G401 (cell line): ENCODE measurements at regions not wholly inside any gene's neighbourhood (a gene's known extent, or its start where the extent isn't known, plus 50 kb on each side); places are given as distances from the start of the nearest gene placed in this dataset.
"Not testable (repeated sequence)": the region's sequence is repeated elsewhere in the genome, so short reads cannot be mapped to it uniquely, and the experiment has no call there.

Source experiments
- DNase-seq: peaks from one replicate; pipeline ENCODE4 v3.0.0-alpha.2; 2015; ENCODE audit warnings: low spot score
- in situ Hi-C: cut with HindIII; loops from 2 replicates; pipeline ENCODE4 v1.10.0; 2016; ENCODE audit warnings: low sequenced_read_pairs, mixed read lengths

DNA sequence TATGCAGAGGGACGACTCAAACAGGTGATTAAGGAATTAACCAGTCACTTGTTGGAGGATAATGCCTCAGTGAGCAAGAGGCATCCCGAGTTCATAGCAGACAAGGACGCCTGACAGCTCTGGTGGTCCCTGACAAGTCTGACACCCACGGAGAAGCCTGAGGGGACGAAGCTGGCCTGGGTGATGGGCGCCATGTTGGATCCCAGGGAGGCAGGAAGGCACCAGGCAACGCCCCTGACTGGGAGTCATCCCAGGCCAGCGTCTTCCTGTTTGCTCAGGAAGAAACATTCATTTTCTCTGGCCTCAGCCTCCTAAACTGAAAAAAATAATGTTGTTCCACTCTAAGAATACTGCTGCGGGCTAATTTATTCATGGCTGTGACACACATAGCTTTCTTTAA lies 92.1 kb upstream of the ATP8B1 start:
- in situ Hi-C loops = no loop called here
- DNase-seq = no peak

DNA sequence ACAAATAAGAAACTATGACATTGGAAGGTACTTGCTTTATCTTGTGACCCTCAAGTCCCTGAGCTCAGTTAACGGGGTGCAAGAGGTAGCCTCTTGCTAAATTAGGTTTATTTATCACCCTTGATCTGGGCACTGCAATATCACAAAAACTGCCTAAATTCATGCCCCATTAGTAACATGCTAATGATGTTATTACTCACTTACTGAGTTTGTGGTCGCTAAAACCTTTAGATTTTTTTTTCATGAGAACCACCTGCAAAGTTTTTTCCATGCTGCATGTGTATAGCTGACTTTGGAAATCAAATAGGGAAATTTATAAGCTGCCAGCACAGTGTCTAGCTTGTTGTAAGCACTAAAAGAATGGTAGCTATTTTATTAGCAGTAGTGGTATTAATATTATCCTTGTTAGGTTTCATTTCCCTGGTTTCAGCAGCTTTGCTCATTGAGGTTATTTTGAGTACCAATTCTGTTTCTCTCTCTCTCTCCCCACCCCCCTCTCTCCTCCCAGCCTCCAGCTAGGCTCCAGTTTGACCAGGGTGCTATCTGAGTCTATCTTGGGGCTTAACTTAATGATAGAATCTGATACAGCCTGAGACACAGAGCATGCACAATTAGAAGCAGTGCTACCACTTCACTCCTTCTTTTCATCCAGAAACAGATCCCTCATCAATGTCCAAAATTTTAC lies 88.7 kb upstream of the ATP8B1 start:
- no peak for DNase-seq
- in situ Hi-C loops = no loop called here

DNA sequence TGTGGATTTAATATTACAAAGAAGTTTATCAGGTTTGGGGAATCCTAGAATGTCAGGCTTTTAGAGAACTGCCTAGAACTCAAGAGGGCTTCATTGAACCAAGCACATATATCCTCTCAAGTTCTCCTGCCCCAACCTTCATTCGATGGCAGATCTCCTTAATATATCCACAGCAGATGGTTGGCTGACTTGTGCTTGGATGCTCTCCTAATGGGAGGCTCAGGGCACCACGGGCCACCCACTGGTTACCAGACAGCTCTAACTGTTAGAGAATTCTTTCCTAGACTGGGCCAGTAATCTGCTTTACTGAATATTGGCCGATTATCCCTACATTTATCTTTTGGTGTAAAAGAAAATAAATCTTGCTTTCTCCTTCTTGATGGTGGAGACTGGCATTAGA lies 87.2 kb upstream of the ATP8B1 start:
- in situ Hi-C loops = no loop called here
- peak; percentile 86 for DNase-seq

DNA sequence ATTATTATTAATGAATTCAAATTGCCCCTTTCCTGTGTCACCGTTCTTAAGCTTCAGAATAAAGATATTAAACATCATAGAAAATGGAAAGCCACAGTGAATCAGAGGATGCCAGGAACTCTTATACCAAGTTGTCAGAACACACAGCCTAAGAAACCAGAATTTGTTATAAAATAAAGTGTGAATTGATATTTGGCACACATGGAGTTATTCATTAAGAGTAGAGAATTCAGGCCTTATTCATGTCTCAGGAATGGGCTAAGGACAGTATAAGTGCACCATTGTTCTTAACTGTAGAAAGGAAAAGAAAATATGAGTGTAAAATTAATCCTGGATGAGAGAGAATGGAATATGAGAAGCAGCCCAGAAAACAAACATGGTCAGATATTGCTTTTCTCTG lies 86.7 kb upstream of the ATP8B1 start:
- DNase-seq = no peak
- in situ Hi-C loops = no loop called here

DNA sequence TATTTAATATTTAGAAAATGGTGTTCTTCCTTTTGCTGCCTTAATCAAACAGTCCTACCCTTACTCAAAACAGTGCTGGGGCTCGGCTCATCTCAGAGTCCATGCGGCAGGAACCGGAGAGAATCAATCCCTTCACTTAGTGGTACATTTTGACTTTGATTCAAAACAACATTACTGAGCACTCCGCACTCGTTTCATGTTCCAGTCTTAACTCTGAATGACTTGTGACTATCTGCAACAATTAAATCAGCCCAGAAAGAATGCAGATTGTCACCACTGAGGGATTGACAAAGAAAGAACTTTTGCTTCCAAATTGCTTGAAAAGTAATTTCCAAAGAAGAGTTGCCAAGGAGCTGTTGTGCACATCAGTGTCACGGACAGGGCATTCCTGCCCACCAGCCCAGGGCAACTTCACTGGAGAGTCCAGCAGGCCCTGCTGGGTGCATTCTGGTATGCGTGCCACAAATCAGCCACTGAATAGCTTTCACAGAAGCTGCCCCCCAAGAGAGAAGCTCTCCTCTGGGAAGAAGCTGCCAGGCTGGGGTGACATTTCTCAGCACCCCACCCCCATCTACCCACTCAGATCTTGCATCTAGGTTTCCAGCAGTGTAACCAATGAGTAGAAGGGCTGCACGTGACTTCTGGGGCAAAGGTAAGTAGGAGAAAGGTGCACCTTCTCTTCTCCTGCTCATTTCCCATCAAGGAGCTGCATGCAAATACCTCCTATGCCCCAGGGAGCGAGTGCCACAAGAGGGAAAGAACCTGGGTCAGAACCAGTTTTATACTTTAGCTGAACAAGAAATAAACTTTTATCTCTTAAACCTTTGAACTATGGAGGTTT lies 84.6 kb upstream of the ATP8B1 start:
- no peak for DNase-seq
- in situ Hi-C loops = no loop called here

DNA sequence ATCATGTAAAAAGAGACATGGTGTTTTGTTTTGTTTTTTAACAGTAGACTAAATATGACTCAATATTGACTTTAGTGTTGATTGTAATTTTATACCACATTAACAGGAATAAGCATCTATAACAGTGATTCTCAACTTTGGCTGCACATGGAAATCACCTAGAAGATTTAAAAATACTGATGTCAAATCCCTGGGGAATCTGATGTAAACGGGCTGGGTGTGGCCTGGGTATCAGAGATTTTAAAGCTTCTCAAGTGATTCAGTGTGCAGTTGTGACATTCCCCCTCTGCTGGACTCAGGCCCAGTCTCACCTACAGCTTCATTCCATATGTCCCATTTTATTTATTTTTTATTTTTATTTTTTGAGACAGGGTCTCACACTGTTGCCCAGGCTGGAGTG lies 82.8 kb upstream of the ATP8B1 start:
- in situ Hi-C loops = no loop called here
- DNase-seq = no peak

DNA sequence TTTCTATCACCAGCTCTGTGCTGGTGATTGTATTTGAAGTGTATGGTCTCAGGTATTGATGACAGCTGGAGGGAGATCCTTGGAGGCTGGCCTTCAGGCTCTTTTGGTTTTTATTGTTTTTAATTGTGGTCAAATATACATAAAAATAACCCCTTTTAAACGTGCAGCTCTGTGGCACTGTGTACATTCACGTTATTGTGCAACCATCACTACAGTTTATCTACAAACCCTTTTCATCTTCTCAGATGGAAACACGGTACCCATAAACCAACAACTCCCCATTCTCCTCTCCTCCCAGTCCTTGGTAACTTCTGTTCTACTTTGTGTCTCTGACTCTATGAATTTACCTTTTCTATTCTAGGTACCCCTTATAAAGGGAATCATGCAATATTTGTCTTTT lies 79.3 kb upstream of the ATP8B1 start:
- DNase-seq = no peak
- in situ Hi-C loops = no loop called here

DNA sequence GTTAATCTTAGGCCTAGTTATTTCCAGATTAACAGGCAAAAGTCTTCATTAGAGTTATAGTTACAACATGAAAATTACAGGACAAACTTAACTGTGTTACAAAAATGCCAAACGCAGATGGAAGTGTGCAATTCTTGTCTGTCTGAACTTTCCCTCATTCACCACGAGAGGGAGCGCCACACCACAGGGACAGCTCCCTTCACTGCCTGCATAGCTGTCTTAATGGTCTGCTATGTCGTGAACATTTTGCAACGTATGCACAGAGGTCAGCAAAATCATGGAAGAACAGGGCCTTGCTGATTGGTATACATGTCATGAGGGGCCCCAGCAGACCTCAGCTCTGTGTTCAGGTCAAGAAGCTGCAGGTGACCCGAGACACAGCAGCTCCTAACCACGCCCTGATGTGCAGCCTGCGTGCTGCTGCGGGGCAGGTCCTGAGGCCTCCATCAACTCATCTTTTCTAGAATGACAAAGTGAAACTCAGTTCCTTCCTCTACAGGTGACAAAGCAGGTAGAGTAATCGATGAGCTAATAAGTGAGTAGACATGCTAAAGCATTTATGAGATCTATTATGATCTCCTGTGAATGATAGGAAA lies 78.8 kb upstream of the ATP8B1 start:
- in situ Hi-C loops = no loop called here
- peak; percentile 88 for DNase-seq

DNA sequence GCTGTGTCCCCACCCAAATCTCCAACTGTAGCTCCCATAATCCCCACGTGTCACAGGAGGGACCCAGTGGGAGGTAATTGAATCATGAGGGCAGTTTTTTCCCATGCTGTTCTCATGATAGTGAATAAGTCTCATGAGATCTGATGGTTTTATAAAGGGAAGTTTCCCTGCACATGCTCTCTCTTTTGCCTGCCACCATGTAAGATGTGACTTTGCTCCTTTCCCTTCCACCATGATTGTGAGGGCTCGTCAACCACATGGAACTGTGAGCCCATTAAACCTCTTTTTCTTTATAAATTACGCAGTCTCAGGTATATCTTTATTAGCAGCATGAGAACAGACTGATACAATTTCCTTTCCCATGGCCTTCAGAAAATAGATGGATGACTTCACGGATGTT lies 76.8 kb upstream of the ATP8B1 start:
- in situ Hi-C loops, DNase-seq: not testable (repeated sequence)

DNA sequence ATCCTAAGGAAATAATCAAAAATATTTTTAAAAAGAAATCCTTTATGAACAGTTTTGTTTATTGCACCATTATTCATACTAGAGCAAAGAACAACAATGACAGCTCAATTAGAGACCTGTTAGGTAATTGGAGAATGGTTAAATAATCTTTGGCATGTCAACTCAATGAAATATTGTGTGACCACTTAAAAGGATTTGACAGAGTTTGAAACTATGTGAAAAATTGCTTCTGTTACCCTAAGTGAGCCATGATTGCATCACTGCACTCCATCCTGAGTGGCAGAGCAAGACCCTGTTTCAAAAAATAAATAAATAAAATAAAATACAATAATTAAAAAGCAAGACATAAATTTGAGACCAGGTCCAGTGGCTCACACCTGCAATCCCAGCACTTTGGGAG lies 66.1 kb upstream of the ATP8B1 start:
- in situ Hi-C loops = no loop called here
- DNase-seq = no peak

DNA sequence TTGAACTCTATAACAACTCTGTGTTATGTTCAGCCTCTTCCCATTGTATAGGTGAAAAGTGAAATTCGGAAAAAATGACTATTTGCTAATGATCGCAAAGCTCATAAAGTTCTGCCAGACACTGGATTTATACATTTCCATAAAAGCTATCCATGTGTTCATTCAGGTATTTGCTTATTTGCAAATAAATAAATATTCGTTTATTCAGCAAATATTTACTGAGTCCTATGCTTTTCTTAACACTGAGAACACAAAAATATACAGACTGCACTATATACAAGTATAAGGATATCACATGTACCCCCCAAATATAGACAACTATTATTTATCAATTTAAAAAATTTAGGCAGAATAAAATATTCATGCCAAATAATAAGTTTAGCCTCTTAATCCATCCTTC lies 63.2 kb upstream of the ATP8B1 start:
- no peak for DNase-seq
- in situ Hi-C loops = no loop called here

DNA sequence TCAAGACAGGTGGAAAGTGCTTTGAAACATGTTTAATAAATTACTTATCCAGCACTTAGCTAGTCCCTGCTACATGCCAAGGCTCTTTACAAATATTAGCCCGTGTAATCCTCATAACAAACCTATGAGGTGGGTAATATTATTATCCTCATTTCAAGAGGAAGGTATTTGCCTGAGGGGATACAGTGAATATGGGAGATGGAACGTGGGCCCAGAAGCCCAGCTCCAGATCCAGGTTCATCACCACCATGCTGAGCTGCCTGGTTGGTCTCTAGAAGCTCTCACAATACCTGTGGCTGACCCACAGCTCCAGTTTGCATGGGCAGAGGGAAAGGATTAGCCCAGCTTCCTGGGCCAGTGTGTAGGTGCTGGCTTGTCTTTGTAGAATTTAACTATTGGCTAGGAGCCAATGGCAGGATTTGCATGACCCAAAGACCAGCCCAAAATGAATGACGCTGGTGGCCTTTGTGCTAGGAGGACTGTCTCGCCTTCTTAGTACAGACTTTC lies 61.6 kb upstream of the ATP8B1 start:
- in situ Hi-C loops = no loop called here
- no peak for DNase-seq

DNA sequence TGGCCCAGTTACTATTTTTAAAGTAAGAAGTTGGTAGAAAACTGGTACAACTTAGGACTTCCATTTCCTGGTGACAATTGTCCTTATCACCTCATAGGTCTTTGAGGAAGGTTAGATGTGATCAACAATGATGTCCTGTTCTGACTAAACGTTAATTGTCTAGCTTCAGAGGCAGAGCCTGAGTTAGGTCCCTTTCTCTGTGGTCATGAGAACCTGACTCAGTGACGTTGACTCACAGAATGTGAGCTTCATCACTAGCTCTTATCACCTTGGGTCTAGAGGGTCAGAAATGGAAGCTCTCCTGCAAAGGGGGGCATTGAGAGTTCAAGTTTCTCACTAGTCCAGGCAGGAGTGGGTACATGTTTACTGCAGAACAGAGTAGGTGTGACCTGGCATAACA lies 60.6 kb upstream of the ATP8B1 start:
- no peak for DNase-seq
- in situ Hi-C loops = no loop called here

DNA sequence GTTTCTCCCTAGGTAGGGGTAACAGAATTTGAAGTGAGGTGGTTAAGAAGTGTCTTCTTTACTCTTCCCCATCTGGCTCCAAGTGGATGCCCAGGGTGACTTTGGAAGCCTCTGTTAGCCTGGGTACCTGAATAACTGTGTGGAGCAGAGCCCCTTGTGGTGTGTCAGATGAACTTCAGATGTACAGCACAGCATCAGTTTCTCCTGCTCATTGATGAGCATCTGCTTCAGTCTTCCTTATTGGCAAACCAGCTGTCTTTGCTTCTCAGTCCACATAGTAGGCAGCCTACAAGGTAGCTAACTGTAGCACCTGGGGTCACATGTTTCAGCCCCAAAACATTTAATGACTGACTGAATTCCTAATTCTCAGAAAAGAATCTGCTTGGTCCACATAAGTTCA lies 56.2 kb upstream of the ATP8B1 start:
- in situ Hi-C loops = no loop called here
- DNase-seq = no peak

DNA sequence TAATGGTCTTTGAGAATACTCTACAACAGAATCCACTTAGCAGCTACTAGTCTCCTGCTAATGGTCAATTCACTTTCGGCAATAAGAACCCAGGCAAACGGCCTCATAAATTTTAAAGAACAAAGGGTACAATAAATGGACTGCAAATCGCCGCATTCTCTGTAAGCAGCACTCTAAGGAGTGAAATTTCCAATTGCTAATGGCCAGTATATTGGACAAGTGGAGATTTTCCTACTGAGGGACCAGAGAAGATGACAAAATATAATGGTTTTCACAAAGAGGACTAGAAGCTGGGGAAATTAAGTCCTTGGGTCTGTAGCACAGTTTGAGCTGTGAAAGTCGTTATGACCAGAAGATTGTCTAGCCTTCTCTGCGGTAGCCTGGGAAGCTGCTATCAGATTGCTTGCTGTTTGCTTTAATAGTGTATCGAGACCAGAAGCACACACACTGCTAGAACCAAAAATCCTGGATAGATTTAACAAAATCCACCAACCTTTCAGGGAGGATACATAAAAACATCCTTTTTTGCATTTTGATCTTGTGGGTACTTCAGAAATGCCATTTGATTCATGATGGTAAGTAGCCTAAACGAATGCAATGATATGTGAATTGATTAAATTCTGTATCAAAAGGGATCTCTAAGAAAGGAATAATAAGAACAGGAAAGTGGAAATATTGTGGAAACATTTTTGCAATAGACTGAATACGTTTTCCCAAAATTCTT lies 53.6 kb upstream of the ATP8B1 start:
- in situ Hi-C loops = no loop called here
- no peak for DNase-seq

DNA sequence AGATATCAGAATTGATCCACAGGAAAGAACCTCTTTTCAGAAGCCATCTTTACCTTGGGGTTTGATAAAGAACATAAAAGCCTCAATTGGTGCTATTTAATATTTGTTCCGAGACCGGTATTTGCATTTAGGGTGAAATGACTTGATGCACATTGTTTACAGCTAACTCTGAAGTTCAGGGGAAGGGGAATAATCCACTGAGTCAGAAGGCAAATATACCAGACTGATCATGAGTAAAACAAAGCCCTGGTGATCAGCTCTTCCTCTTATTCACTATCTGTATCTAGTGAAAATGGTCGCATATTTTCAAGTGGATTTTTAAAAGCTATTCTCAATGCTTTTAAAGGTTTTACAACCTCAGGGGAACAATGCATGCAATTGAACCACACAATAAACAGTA lies 53.0 kb upstream of the ATP8B1 start:
- no peak for DNase-seq
- in situ Hi-C loops = no loop called here

DNA sequence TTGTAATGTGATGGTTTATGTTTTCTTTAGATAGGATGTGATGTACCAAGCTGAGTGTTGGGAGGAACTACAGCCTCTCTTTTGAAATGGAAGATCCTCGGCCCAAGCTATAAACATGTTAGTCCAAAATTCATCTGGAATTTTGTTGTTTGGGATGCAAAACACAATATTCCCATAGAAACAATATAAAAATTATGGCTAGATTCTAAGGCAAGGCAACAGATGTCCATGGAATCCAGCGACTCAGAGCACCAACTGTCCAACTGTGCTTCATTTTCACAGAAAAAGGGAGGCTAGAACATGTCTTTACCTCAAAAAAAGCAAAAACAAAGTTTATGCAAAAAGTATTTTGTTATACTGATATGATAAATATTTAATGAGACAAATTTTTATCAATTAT lies 52.4 kb upstream of the ATP8B1 start:
- no peak for DNase-seq
- in situ Hi-C loops = no loop called here

DNA sequence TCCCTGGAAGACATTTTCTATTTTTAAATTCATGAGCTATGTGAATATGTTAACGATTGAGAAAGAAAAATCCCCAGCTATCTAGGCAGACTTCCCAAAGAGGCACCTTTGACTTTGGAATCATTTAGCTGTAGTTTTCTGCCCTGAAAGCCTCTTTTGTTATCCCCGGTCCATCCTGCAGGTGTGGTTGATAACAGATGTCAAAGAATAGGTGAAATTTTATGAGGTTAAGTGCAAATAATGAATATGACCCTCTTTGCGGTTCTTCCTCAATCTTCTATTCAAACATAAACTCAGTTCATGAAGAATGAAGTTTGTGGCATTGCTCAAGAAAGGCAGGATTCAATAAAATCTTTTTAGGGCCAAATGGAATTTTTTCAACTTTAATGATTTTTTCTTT lies 51.6 kb upstream of the ATP8B1 start:
- in situ Hi-C loops = no loop called here
- DNase-seq = no peak

DNA sequence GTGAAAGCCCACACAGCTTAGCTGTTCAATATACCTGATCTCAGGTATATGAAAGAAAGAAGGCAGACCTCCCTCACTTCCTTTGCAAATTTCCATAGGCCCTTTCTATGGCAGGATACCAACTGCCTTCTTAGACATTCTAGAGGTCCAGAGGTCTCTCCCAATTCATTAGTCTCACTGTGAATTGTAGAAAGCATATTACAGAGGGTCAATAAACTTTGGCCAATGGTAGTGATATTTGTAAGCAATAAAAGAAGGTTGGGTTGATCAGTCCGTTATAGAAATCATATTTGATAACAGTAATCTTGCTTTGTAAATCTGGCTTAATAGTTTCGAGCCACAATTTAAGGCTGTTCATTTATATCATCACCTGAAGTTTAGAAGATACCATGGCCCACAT lies 50.7 kb upstream of the ATP8B1 start:
- DNase-seq = no peak
- in situ Hi-C loops = no loop called here

DNA sequence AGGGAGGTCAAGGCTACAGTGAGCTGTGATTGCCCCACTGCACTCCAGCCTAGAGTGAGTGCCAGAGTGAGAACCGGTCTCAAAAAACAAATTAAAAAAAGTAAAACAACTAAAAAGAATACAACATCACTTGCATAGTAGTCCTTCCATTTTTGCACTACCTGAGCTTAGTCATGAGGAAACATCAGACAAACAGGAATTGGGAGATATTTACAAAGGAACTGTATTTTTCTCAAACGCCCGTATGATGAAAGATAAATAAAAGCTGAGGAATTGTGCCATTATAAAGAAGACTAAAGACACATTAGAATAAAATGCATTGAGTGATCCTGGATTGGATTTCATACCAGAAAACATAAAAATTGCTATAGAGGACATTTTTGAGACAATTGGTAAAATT lies 50.0 kb upstream of the ATP8B1 start:
- no peak for DNase-seq

More for the DNA sequence above, 50.0 kb upstream of the ATP8B1 start:
- in situ Hi-C loops = no loop called here
